NCI-H2107 treated with DMSO at 0.1 percent for 48 hours (cell line): ENCODE measurements at regions not wholly inside any gene's neighbourhood (a gene's known extent, or its start where the extent isn't known, plus 50 kb on each side); places are given as distances from the start of the nearest gene placed in this dataset.
"Not testable (repeated sequence)": the region's sequence is repeated elsewhere in the genome, so short reads cannot be mapped to it uniquely, and the experiment has no call there.

ENCODE experiments used
- DNase-seq: peaks from one replicate; lab custom pipeline; 2025; ENCODE audit not compliant: unreplicated experiment; lab: John Stamatoyannopoulos, UW

DNA sequence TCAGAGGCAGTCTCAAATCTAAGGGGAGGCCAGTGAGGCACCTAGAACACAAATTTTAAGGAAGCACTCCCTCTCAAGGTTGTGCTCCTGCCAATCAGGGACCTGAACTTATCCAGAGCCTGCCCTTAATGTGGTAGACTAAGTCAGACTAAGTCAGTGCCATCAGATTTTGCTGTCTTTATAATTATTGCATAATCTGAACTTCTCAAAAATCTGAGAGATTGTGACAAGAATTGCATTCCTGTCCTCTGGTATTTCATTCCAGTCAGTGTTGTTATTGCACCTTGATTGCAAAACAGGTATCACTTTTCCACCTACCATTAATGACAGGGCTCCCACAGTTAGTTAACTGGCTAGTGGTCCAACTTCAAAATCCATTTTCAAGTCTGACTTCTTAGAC lies 197.1 kb upstream of the HCN1 start:
- no peak for DNase-seq

DNA sequence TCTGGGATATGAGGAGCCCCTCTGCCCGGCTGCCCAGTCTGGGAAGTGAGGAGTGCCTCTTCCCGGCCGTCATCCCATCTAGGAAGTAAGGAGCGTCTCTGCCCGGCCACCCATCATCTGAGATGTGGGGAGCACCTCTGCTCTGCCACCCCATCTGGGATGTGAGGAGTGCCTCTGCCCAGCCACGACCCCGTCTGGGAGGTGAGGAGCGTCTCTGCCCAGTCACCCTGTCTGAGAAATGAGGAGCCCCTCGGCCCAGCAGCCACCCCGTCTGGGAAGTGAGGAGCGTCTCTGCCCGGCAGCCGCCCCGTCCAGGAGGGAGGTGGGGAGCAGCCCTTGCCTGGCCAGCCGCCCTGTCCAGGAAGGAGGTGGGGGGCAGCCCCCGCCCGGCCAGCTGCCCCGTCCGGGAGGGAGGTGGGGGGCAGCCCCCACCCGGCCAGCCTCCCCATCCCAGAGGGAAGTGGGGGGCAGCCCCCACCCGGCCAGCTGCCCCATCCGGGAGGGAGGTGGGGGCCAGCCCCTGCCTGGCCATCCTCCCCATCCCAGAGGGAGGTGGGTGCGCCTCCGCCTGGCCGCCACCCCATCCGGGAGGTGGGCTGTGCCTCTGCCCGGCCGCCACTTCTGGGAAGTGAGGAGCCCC lies 194.4 kb upstream of the HCN1 start:
- DNase-seq: not testable (repeated sequence)

- DNase-seq: no peak
These were observed 166.6 kb upstream of the HCN1 start for GRCh38 chr5:45862763-45863162.

- DNase-seq: no peak
These were observed 151.7 kb upstream of the HCN1 start for GRCh38 chr5:45847877-45848276.

DNA sequence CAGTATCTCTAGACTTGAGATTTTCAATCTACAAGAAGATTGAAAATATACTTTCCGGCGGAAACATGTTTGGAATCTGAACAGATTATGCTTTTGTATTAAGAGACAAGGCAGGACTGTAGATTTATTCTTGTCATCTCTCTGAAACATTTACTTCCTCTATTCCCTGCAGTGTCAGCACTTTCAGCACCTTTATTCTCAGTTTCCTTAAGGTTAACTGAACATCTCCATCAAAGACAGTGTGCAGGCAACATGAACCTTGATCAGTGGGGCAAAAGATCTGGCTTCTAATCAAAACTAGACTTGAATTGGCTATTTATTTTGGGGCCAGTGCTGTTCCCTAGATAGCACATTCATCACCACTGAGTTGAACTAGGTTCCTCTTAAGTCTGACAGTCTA lies 129.9 kb upstream of the HCN1 start:
- DNase-seq: no peak

GRCh38 chr5:45800331-45800730 lies 104.2 kb upstream of the HCN1 start:
- no peak for DNase-seq

GRCh38 chr5:45799388-45799787 lies 103.2 kb upstream of the HCN1 start:
- DNase-seq: no peak

GRCh38 chr5:45796959-45797553 lies 100.9 kb upstream of the HCN1 start:
- DNase-seq: no peak

- no peak for DNase-seq
These were observed 99.3 kb upstream of the HCN1 start for GRCh38 chr5:45795458-45795857.

DNA sequence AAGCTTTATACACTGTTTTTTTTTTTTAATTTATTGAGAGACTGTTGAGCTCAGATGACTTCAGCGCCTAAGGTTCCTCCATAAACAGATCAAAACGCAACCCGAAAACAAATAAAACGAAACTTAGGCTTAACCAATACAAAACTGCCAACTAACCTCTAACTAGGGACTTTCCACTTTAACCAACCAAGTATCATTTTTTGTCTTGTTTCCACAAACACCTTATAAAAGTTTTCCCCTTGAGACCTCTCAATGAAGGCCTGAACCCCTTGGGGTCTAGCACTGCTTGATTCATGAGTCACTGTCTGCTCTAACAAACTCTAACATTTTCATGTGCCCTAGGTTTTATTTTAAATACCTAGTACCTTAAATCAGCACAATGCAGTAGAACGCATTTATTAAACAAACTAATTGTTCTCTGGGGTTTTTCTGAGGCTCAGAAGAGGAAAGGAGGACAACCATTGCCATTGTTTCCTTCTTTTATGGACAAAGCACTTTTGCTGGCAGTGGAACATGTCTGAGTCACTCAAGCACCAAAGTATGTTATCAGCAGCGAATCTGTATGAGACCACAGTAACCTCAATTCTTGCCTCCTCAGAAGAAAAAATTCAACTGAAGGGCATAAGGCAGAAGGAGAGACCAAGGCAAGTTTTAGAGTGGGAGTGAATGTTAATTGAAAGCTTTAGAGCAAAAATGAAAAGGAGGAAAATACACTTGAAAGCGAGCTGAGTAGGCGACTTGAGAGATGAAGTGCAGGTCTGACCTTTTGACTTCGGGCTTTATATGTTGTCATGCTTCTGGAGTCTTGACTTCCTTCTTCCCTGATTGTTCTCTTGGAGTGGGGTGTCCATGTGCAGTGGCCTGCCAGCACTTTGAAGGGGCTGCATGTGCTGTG lies 97.7 kb upstream of the HCN1 start:
- DNase-seq: no peak

GRCh38 chr5:45779874-45780671 lies 83.9 kb upstream of the HCN1 start:
- no peak for DNase-seq

DNA sequence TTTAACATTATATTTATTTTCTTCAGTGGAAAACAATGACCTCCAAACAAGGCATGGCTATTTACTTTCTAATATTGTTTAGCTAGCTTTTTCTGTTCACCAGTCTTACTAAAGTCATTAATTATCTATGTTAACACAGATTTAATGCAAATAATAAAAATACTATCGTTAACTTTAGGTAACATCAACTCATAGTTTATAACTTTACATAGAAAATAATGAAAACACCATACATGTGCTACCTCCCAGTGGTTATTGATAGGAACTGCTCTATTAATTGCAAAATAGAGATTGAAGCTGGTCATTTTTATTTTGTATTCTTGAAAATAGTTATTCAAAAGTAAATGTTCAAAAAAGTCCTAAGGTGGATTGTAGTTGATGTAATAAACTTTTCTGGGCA lies 78.3 kb upstream of the HCN1 start:
- DNase-seq: peak; percentile 9

GRCh38 chr5:45772402-45772801 lies 76.2 kb upstream of the HCN1 start:
- DNase-seq: no peak

GRCh38 chr5:45765561-45765960 lies 69.4 kb upstream of the HCN1 start:
- DNase-seq: no peak

- DNase-seq: no peak
These were observed 54.4 kb upstream of the HCN1 start for GRCh38 chr5:45750574-45750973.

DNA sequence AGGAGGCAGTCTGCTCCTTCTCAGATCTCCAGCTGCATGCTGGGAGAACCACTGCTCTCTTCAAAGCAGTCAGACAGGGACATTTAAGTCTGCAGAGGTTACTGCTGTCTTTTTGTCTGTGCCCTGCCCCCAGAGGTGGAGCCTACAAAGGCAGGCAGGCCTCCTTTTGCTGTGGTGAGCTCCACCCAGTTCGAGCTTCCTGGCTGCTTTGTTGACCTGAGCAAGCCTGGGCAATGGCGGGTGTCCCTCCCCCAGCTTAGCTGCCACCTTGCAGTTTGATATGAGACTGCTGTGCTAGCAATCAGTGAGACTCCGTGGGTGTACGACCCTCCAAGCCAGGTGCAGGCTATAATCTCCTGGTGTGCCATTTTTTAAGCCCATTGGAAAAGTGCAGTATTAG lies 52.3 kb upstream of the HCN1 start:
- DNase-seq: not testable (repeated sequence)
